ENCODE measurements at regions not wholly inside any gene's neighbourhood (a gene's known extent, or its start where the extent isn't known, plus 50 kb on each side); places are given as distances from the start of the nearest gene placed in this dataset.

DNA sequence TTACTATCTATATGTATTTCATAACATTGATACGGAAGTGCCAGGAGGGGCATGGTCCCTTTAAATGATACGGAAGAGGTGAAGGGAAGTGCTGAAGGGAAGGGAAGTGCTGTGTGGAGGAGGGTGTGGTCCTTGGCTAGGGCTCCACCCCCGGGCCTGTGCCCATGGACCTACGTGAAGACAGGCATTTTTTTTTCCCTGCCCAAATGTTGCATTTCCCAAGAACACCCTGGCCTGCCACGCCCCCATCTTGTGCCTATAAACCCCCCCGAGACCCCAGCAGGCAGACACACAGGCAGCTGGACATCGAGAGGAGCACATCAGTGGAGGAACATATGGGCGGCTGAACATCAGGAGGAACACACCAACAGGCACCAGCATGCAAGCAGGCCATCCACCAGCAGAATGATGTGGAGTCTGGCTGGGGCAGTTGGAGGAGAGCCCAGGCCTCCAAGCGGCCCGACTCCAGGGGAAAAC is 134.1 kb downstream of the SLC41A2 start:
- TF ChIP-seq, protein P1, sequence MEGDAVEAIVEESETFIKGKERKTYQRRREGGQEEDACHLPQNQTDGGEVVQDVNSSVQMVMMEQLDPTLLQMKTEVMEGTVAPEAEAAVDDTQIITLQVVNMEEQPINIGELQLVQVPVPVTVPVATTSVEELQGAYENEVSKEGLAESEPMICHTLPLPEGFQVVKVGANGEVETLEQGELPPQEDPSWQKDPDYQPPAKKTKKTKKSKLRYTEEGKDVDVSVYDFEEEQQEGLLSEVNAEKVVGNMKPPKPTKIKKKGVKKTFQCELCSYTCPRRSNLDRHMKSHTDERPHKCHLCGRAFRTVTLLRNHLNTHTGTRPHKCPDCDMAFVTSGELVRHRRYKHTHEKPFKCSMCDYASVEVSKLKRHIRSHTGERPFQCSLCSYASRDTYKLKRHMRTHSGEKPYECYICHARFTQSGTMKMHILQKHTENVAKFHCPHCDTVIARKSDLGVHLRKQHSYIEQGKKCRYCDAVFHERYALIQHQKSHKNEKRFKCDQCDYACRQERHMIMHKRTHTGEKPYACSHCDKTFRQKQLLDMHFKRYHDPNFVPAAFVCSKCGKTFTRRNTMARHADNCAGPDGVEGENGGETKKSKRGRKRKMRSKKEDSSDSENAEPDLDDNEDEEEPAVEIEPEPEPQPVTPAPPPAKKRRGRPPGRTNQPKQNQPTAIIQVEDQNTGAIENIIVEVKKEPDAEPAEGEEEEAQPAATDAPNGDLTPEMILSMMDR (IDR thresholded peaks at IDR 0.05), result no peak
- no peak overlapping the region for H3K4me2 ChIP-seq (replicated peaks; ENCODE audit: extremely low read depth, low read length, poor library complexity, severe bottlenecking)
- peak overlapping the region in 1 of 3 experiments; percentile 13 for H3K4me3 ChIP-seq (replicated peaks in 1 of 3; ENCODE audit: low read depth in 2 of 3, low read length in 3 of 3)
- peak; percentile 64 to 73 (median 70) for DNase-seq
- H3K9ac ChIP-seq (ENCODE audit: insufficient read depth, low read length, poor library complexity, severe bottlenecking), result no peak overlapping the region
- intact Hi-C loops (cut with micrococcal nuclease), result no loop called here
- H2AFZ ChIP-seq (ENCODE audit: insufficient read depth, low read depth, low read length, poor library complexity, severe bottlenecking), result peak overlapping the region; percentile 66
- H3K4me1 Mint-ChIP-seq, result peaks cover 14% of the 10 kb centered on the region
- no peaks in the 10 kb centered on the region for H4K20me1 ChIP-seq (ENCODE audit: insufficient read depth, low read length)
- peaks cover 18 to 34% (median 23%) of the 10 kb centered on the region in 7 donors for H3K9me3 Mint-ChIP-seq
- H3K27ac ChIP-seq (ENCODE audit: low read depth in 1 of 2, low read length in 2 of 2), result peak overlapping the region; percentile 12 to 75
- peaks cover 17 to 26% of the 10 kb centered on the region in 2 donors for H3K9me3 ChIP-seq (replicated peaks in 1 of 2; ENCODE audit: control insufficient read depth in 1 of 2, insufficient read depth in 1 of 2, low read length in 2 of 2)
- H3K79me2 ChIP-seq (ENCODE audit: insufficient read depth, low read length), result no peaks in the 10 kb centered on the region
- peak overlapping the region; percentile 58 to 88 (median 78) for H3K27ac Mint-ChIP-seq
- H3K36me3 ChIP-seq (replicated peaks in 1 of 2; ENCODE audit: control insufficient read depth in 1 of 2, insufficient read depth in 2 of 2, low read length in 2 of 2), result no peaks in the 10 kb centered on the region
- WGBS (ENCODE audit: insufficient coverage), result 92% methylated on average over 4 of the region's 10 CpGs
- peaks cover 0 to 3% of the 10 kb centered on the region in 2 donors for H3K36me3 Mint-ChIP-seq
- H3K27me3 ChIP-seq (ENCODE audit: control insufficient read depth in 2 of 2, insufficient read depth in 2 of 2, low read length in 2 of 2), result no peaks in the 10 kb centered on the region
- H3K27me3 Mint-ChIP-seq (ENCODE audit: low read depth in 3 of 3), result no peaks in the 10 kb centered on the region
- H3K4me1 ChIP-seq (ENCODE audit: control insufficient read depth in 1 of 2, insufficient read depth in 2 of 2, low read length in 2 of 2), result peaks cover 6 to 19% of the 10 kb centered on the region in 2 donors
- H3K4me3 Mint-ChIP-seq, result no peak overlapping the region

DNA sequence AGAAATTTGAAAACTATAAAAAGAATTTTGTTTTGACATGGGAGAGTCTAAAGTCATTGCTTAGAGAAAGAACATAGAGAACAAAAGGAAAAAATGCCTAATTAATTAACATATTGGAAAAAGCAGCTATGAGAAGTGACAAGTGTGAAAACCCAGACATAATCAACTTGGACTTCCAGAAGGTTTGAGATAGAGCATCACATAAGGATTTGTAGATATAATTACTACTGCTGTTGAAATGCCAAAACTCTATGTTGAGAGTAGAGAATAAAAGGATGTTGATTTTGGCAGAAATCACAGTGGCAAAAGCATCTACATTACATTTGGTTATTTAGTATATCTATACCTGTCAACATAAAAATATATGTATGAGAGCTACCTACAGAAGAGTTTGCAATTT is 135.1 kb downstream of the SLC41A2 start:
- peaks cover 0 to 3% of the 10 kb centered on the region in 2 donors for H3K36me3 Mint-ChIP-seq
- peak overlapping the region in 3 of 7 donors; percentile 23 to 45 (median 36) for H3K27ac Mint-ChIP-seq
- Histone ChIP-seq H3K4me3 (replicated peaks in 1 of 3; ENCODE audit: low read depth in 2 of 3, low read length in 3 of 3) (no peak overlapping the region), H3K4me2 (replicated peaks; ENCODE audit: extremely low read depth, low read length, poor library complexity, severe bottlenecking) (no peak overlapping the region), H3K79me2 (ENCODE audit: insufficient read depth, low read length) (no peaks in the 10 kb centered on the region), H3K27me3 (ENCODE audit: control insufficient read depth in 2 of 2, insufficient read depth in 2 of 2, low read length in 2 of 2) (no peaks in the 10 kb centered on the region), H3K27ac (ENCODE audit: low read depth in 1 of 2, low read length in 2 of 2) (no peak overlapping the region), H3K36me3 (replicated peaks in 1 of 2; ENCODE audit: control insufficient read depth in 1 of 2, insufficient read depth in 2 of 2, low read length in 2 of 2) (no peaks in the 10 kb centered on the region), H3K9me3 (replicated peaks in 1 of 2; ENCODE audit: control insufficient read depth in 1 of 2, insufficient read depth in 1 of 2, low read length in 2 of 2) (peaks cover 17 to 26% of the 10 kb centered on the region in 2 donors), H3K4me1 (ENCODE audit: control insufficient read depth in 1 of 2, insufficient read depth in 2 of 2, low read length in 2 of 2) (peaks cover 6 to 19% of the 10 kb centered on the region in 2 donors), H3K9ac (ENCODE audit: insufficient read depth, low read length, poor library complexity, severe bottlenecking) (no peak overlapping the region), H2AFZ (ENCODE audit: insufficient read depth, low read depth, low read length, poor library complexity, severe bottlenecking) (no peak overlapping the region), H4K20me1 (ENCODE audit: insufficient read depth, low read length) (no peaks in the 10 kb centered on the region)
- intact Hi-C loops (cut with micrococcal nuclease), result no loop called here
- H3K4me3 Mint-ChIP-seq, result no peak overlapping the region
- peaks cover 14% of the 10 kb centered on the region for H3K4me1 Mint-ChIP-seq
- DNase-seq, result no peak
- peaks cover 18 to 32% (median 21%) of the 10 kb centered on the region in 7 donors for H3K9me3 Mint-ChIP-seq
- TF ChIP-seq, protein P1 (IDR thresholded peaks at IDR 0.05), result no peak
- H3K27me3 Mint-ChIP-seq (ENCODE audit: low read depth in 3 of 3), result no peaks in the 10 kb centered on the region
